NCI-H1092 (cell line): ENCODE measurements at regions not wholly inside any gene's neighbourhood (a gene's known extent, or its start where the extent isn't known, plus 50 kb on each side); places are given as distances from the start of the nearest gene placed in this dataset.
A peak's percentile ranks its signal among the peaks of the same experiment; 100 is the strongest.

Experiments
- DNase-seq: peaks from one replicate; lab custom pipeline; 2025; lab: John Stamatoyannopoulos, UW

- no peak for DNase-seq
Measured at GRCh38 chr15:52876991-52877663, 87.0 kb upstream of the ONECUT1 start.

GRCh38 chr15:52872036-52872818, 82.1 kb upstream of the ONECUT1 start:
- DNase-seq, result no peak

- no peak for DNase-seq
Measured at GRCh38 chr15:52870015-52870414, 79.9 kb upstream of the ONECUT1 start.

GRCh38 chr15:52866698-52867097, 76.6 kb upstream of the ONECUT1 start:
- DNase-seq, result no peak

- no peak for DNase-seq
Measured at GRCh38 chr15:52862677-52863076, 72.5 kb upstream of the ONECUT1 start.

- DNase-seq, result peak; percentile 9
Measured at GRCh38 chr15:52858782-52859176, 68.6 kb upstream of the ONECUT1 start.

GRCh38 chr15:52857937-52858781, 68.0 kb upstream of the ONECUT1 start:
- peak; percentile 64 for DNase-seq

- no peak for DNase-seq
Measured at GRCh38 chr15:52857471-52857870, 67.3 kb upstream of the ONECUT1 start.

GRCh38 chr15:52856286-52856685, 66.2 kb upstream of the ONECUT1 start:
- DNase-seq, result no peak

GRCh38 chr15:52855157-52855556, 65.0 kb upstream of the ONECUT1 start:
- DNase-seq, result no peak

- no peak for DNase-seq
Measured at GRCh38 chr15:52844823-52845222, 54.7 kb upstream of the ONECUT1 start.
